Osteoblast (primary cell): ENCODE measurements at regions not wholly inside any gene's neighbourhood (a gene's known extent, or its start where the extent isn't known, plus 50 kb on each side); places are given as distances from the start of the nearest gene placed in this dataset.

Experiments
- DNase-seq: peaks from one replicate; pipeline ENCODE4 v3.0.0; 2011; ENCODE audit warnings: low spot score, mixed read lengths; ENCODE audit not compliant: insufficient read length; ENCODE audit errors: missing footprints
- H2AFZ ChIP-seq: 2 replicates; pipeline ENCODE4 v1.6.0; 2011; ENCODE audit warnings: mild to moderate bottlenecking, low read length
- H3K27ac ChIP-seq: 2 replicates; pipeline ENCODE4 v1.5.1; 2011; ENCODE audit warnings: mild to moderate bottlenecking, low read depth, low read length, moderate library complexity
- H3K27me3 ChIP-seq: 2 replicates; pipeline ENCODE4 v1.6.0; 2012; ENCODE audit warnings: mild to moderate bottlenecking, control low read depth, inconsistent platforms, low read length, moderate library complexity; ENCODE audit not compliant: insufficient read depth
- H3K36me3 ChIP-seq: 2 replicates; pipeline ENCODE4 v1.5.1; 2011; ENCODE audit warnings: mild to moderate bottlenecking, low read length, control low read depth, moderate library complexity; ENCODE audit not compliant: insufficient read depth
- H3K4me1 ChIP-seq: 2 replicates; pipeline ENCODE4 v1.5.1; 2011; ENCODE audit warnings: mild to moderate bottlenecking, low read length, control low read depth, moderate library complexity; ENCODE audit not compliant: insufficient read depth
- H3K4me2 ChIP-seq: 2 replicates; pipeline ENCODE4 v1.6.0; 2011; ENCODE audit warnings: mild to moderate bottlenecking, low read length; ENCODE audit not compliant: insufficient read depth
- H3K4me3 ChIP-seq: fragments of 200-600 bp; sonication (generic); 3 replicates; pipeline ENCODE4 v1.5.1; 2012; ENCODE audit warnings: mild to moderate bottlenecking, low read length, inconsistent platforms; ENCODE audit not compliant: insufficient read depth
- H3K79me2 ChIP-seq: 2 replicates; pipeline ENCODE4 v1.6.0; 2012; ENCODE audit warnings: mild to moderate bottlenecking, low read length, control low read depth, inconsistent platforms; ENCODE audit not compliant: insufficient read depth
- H3K9me3 ChIP-seq: 2 replicates; pipeline ENCODE4 v1.5.1; 2011; ENCODE audit warnings: low read depth, low read length, control low read depth
- H4K20me1 ChIP-seq: 2 replicates; pipeline ENCODE4 v1.6.0; 2012; ENCODE audit warnings: mild to moderate bottlenecking, low read length, control low read depth; ENCODE audit not compliant: insufficient read depth
- TF ChIP-seq, protein P1 (sequence below): IDR thresholded peaks from 2 replicates; pipeline ENCODE4 v1.5.1; 2011; ENCODE audit warnings: mild to moderate bottlenecking, low read depth, low read length, moderate library complexity; ENCODE audit errors: extremely low read depth

DNA sequence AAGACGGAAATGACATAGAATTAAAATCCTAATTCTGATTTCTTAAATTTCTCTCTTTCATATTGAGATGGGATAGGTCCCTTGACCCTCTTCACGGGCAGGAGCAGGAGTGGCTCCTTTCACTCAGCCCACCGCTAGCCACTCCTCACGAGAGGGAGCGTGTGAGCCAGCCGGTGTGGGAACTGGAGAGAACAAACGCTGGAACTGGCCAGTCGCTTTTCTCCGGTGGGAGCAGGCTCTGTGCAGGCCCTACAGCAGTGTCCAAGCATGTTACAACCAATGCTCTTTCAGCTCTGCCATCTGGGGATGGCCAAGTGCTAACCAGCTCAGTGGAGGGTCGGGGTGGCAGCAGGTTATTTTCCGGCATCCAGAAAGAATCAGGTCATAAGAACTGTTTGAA, 815.5 kb upstream of the ADGRL4 start:
- no peak for DNase-seq
- Histone ChIP-seq H3K79me2 (no peaks in the 10 kb centered on the region), H3K4me2 (no peak overlapping the region), H3K9me3 (no peaks in the 10 kb centered on the region), H3K27ac (no peak overlapping the region), H3K4me3 (no peak overlapping the region), H2AFZ (no peak overlapping the region), H3K27me3 (no peaks in the 10 kb centered on the region), H4K20me1 (no peaks in the 10 kb centered on the region), H3K4me1 (no peaks in the 10 kb centered on the region), H3K36me3 (no peaks in the 10 kb centered on the region)
- TF ChIP-seq, protein P1, sequence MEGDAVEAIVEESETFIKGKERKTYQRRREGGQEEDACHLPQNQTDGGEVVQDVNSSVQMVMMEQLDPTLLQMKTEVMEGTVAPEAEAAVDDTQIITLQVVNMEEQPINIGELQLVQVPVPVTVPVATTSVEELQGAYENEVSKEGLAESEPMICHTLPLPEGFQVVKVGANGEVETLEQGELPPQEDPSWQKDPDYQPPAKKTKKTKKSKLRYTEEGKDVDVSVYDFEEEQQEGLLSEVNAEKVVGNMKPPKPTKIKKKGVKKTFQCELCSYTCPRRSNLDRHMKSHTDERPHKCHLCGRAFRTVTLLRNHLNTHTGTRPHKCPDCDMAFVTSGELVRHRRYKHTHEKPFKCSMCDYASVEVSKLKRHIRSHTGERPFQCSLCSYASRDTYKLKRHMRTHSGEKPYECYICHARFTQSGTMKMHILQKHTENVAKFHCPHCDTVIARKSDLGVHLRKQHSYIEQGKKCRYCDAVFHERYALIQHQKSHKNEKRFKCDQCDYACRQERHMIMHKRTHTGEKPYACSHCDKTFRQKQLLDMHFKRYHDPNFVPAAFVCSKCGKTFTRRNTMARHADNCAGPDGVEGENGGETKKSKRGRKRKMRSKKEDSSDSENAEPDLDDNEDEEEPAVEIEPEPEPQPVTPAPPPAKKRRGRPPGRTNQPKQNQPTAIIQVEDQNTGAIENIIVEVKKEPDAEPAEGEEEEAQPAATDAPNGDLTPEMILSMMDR, result no peak

DNA sequence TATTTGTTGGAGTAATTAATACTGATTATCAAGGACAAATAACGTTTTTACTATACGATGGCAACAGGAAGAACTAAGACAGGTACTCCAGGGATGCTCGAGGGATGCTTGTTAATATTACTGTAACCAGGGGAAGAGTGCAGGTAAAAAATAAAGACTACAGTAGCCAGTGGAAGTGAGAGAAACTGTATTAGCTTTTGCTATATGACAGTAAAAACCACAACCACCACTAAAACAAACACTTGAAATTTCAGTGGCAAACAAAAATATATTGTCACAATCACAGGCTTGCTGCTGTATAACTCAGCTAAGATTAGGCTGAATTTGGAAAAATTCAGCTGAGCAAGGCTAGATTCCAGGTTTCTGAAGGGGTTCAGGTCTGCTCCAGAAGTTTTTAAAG, 812.6 kb upstream of the ADGRL4 start:
- H3K36me3 ChIP-seq, result no peaks in the 10 kb centered on the region
- DNase-seq, result no peak
- no peak overlapping the region for H3K27ac ChIP-seq
- H3K4me1 ChIP-seq, result no peaks in the 10 kb centered on the region
- no peak overlapping the region for H3K4me3 ChIP-seq
- no peaks in the 10 kb centered on the region for H3K9me3 ChIP-seq
- no peaks in the 10 kb centered on the region for H3K27me3 ChIP-seq
- TF ChIP-seq, protein P1, result no peak
- H4K20me1 ChIP-seq, result no peaks in the 10 kb centered on the region
- H3K79me2 ChIP-seq, result no peaks in the 10 kb centered on the region
- H2AFZ ChIP-seq, result no peak overlapping the region
- H3K4me2 ChIP-seq, result no peak overlapping the region

DNA sequence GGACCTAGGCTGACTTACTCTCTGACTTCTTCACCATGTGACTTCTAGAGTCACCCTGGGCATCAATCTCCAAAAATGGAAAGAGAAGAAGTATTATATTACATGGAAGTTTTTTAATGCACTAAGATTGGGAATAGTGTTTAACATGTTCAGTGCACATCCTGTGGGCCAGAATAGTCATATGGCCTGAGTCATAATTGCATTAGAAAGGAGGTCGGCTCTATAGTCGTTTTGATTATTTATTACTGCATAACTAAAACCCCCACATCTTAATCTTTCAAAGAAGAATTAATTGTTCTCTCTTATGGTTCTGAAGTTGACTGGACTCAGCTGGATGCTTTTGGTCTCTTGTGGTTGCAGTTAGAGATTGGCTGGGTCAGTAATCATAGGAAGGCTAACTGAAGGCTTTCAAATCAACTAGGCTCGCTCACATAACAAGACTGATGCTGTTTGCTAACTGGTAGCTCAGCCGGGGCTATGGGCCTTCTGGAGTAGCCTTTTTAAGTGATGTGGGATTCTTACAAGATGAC, 810.6 kb upstream of the ADGRL4 start:
- Histone ChIP-seq H3K4me2 (no peak overlapping the region), H3K4me1 (no peaks in the 10 kb centered on the region), H2AFZ (no peak overlapping the region), H4K20me1 (no peaks in the 10 kb centered on the region), H3K36me3 (no peaks in the 10 kb centered on the region), H3K27me3 (no peaks in the 10 kb centered on the region), H3K9me3 (no peaks in the 10 kb centered on the region), H3K27ac (no peak overlapping the region), H3K79me2 (no peaks in the 10 kb centered on the region), H3K4me3 (no peak overlapping the region)
- no peak for DNase-seq
- TF ChIP-seq, protein P1, result no peak

DNA sequence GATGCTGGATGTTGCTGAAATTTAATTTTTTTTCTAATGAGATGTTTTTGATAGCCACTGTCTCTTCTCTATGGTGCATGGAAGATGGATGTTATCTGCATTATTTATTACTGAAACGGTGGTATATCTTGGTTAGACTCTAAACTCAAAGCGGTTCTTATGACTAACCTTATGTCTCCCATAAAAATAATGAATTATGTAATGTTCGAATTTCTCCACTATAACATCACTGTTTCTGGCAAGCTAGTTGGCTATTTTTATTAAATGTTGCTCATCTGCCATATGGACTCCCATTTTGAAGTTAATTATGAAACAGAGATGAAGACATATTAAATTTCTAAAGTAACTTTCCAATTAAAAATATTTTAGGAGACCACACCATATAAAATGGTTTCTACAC, 808.6 kb upstream of the ADGRL4 start:
- no peak overlapping the region for H3K4me3 ChIP-seq
- H3K79me2 ChIP-seq, result no peaks in the 10 kb centered on the region
- no peak overlapping the region for H2AFZ ChIP-seq
- no peak overlapping the region for H3K27ac ChIP-seq
- DNase-seq, result no peak
- no peaks in the 10 kb centered on the region for H4K20me1 ChIP-seq
- no peaks in the 10 kb centered on the region for H3K9me3 ChIP-seq
- no peaks in the 10 kb centered on the region for H3K4me1 ChIP-seq
- H3K36me3 ChIP-seq, result no peaks in the 10 kb centered on the region
- H3K27me3 ChIP-seq, result no peaks in the 10 kb centered on the region
- TF ChIP-seq, protein P1, result no peak
- H3K4me2 ChIP-seq, result no peak overlapping the region
